GM20000 (cell line): ENCODE measurements at regions not wholly inside any gene's neighbourhood (a gene's known extent, or its start where the extent isn't known, plus 50 kb on each side); places are given as distances from the start of the nearest gene placed in this dataset.
"Not testable (repeated sequence)": the region's sequence is repeated elsewhere in the genome, so short reads cannot be mapped to it uniquely, and the experiment has no call there.

ENCODE experiments used
- DNase-seq: peaks from one replicate; pipeline ENCODE4 v3.0.0; 2012; ENCODE audit warnings: low spot score
- TF ChIP-seq, protein P1 (sequence below): IDR thresholded peaks from 2 replicates; pipeline ENCODE4 v1.5.1; 2012; ENCODE audit warnings: mild to moderate bottlenecking, control low read depth; ENCODE audit errors: extremely low read depth, missing control alignments

- no peak for DNase-seq
- TF ChIP-seq, protein P1, sequence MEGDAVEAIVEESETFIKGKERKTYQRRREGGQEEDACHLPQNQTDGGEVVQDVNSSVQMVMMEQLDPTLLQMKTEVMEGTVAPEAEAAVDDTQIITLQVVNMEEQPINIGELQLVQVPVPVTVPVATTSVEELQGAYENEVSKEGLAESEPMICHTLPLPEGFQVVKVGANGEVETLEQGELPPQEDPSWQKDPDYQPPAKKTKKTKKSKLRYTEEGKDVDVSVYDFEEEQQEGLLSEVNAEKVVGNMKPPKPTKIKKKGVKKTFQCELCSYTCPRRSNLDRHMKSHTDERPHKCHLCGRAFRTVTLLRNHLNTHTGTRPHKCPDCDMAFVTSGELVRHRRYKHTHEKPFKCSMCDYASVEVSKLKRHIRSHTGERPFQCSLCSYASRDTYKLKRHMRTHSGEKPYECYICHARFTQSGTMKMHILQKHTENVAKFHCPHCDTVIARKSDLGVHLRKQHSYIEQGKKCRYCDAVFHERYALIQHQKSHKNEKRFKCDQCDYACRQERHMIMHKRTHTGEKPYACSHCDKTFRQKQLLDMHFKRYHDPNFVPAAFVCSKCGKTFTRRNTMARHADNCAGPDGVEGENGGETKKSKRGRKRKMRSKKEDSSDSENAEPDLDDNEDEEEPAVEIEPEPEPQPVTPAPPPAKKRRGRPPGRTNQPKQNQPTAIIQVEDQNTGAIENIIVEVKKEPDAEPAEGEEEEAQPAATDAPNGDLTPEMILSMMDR, result no peak
Observed at GRCh38 chr9:22970434-22970975, 523.9 kb downstream of the DMRTA1 start.

DNA sequence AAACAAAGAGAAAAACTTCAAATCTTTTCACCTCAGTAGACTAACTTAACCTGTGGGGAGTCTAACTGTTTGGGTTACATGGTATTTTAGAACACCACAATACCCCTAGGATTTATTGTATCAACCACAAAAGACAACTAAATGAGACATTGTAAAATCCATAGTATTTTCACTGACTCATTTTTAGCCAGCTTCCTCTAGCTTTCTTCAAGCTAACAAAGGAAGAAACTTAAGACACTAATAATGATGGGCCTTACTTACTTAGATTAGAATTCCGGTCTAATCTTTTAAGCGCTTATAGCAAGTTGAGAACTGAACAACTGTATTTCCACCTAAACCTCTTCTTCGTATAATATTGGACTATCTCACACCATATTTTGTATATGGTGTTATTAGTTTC, 529.3 kb downstream of the DMRTA1 start:
- TF ChIP-seq, protein P1, result no peak
- DNase-seq, result no peak

- DNase-seq, result no peak
- TF ChIP-seq, protein P1, result no peak
Observed at GRCh38 chr9:22976454-22976853, 529.8 kb downstream of the DMRTA1 start.

GRCh38 chr9:22980429-22980828, 533.8 kb downstream of the DMRTA1 start:
- not testable (repeated sequence) for DNase-seq

GRCh38 chr9:22986556-22986955, 539.9 kb downstream of the DMRTA1 start:
- DNase-seq, result no peak

DNA sequence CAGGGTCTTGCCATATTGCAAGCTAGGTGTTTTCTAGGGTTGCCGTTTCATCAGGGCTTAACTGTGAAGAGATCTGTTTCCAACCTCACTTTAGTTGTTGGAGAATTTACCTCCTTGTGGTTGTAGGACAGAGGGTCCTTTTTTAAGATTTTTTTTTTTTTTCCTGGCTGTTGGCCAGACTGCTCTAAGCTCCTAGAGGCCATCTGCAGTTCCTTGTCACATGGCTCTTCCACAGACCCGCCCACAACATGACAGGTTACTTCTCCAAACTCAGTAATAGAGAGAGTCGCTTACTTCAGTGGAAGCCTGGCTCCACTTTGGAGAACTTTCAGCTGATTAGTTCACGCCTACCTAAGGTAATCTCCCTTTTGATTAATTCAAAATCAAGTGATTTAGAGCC, 543.7 kb downstream of the DMRTA1 start:
- TF ChIP-seq, protein P1, result no peak
- no peak for DNase-seq

More at GRCh38 chr9:22986556-22986955, 539.9 kb downstream of the DMRTA1 start:
- TF ChIP-seq, protein P1, result no peak

DNA sequence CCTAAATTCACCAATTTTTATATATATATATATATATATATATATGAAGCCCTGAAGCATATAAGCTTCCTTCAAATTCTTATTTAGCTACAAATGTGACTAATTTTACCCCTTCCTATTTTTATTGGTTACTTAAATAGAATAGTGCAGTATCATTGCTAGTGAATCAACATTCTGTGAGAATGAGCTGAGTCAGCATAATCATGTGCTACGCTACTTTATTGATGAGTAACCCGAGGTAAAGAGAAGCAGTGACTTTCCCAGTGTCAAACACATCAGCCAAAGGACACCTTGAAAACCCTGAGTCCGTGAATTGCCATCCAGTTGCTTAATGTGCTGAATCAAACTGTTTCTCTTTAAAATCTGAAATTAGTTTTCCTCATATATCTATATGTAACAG, 546.2 kb downstream of the DMRTA1 start:
- TF ChIP-seq, protein P1, result no peak
- no peak for DNase-seq

DNA sequence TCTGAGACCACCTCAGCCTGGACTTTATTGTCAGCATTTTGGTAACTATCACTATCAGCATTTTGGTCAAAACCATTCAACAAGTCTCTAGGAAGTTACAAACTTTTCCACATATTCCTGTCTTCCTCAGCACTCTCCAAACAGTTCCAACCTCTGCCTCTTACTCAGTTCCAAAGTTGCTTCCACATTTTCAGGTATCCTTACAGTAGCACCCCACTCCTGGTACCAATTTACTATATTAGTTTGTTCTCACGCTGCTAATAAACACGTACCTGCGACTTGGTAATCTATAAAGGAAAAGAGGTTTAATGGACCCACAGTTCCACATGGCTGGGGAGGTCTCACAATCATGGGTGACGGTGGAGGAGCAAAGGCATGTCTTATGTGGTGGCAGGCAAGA, 551.3 kb downstream of the DMRTA1 start:
- TF ChIP-seq, protein P1, result no peak

More for the DNA sequence above, 551.3 kb downstream of the DMRTA1 start:
- no peak for DNase-seq
